Fibroblast of mammary gland (primary cell): ENCODE measurements at regions not wholly inside any gene's neighbourhood (a gene's known extent, or its start where the extent isn't known, plus 50 kb on each side); places are given as distances from the start of the nearest gene placed in this dataset.

Experiments used
- DNase-seq: peaks from one replicate; pipeline ENCODE4 v3.0.0-alpha.2; 2010; ENCODE audit warnings: low read depth
- H3K4me3 ChIP-seq: 2 replicates; pipeline ENCODE4 v1.5.1; 2011; ENCODE audit warnings: low read depth, mild to moderate bottlenecking, low read length, moderate library complexity; ENCODE audit not compliant: control insufficient read depth
- CTCF ChIP-seq: conservative IDR thresholded peaks from 2 replicates; pipeline ENCODE4 v1.5.1; 2011; ENCODE audit warnings: low read depth, low read length, inconsistent platforms; ENCODE audit not compliant: control insufficient read depth, insufficient read depth

- no peak overlapping the region for H3K4me3 ChIP-seq
- no peak for TF ChIP-seq CTCF
- DNase-seq: no peak
Observed at GRCh38 chr5:98401656-98402055, 371.8 kb upstream of the RGMB start.

GRCh38 chr5:98402130-98402529 is 371.3 kb upstream of the RGMB start:
- no peak overlapping the region for H3K4me3 ChIP-seq
- no peak for DNase-seq
- no peak for TF ChIP-seq CTCF

GRCh38 chr5:98403131-98403530 is 370.3 kb upstream of the RGMB start:
- TF ChIP-seq CTCF: no peak
- DNase-seq: no peak
- no peak overlapping the region for H3K4me3 ChIP-seq

GRCh38 chr5:98414938-98415337 is 358.5 kb upstream of the RGMB start:
- TF ChIP-seq CTCF: no peak
- H3K4me3 ChIP-seq: no peak overlapping the region
- peak; percentile 95 for DNase-seq

- no peak for TF ChIP-seq CTCF
- no peak overlapping the region for H3K4me3 ChIP-seq
- DNase-seq: peak; percentile 42
Observed at GRCh38 chr5:98415663-98416062, 357.8 kb upstream of the RGMB start.

- no peak overlapping the region for H3K4me3 ChIP-seq
- TF ChIP-seq CTCF: no peak
- DNase-seq: peak; percentile 66
Observed at GRCh38 chr5:98416541-98416940, 356.9 kb upstream of the RGMB start.

- DNase-seq: no peak
- TF ChIP-seq CTCF: no peak
- H3K4me3 ChIP-seq: no peak overlapping the region
Observed at GRCh38 chr5:98419825-98420224, 353.6 kb upstream of the RGMB start.
